CD8-positive, alpha-beta memory T cell (primary cell): ENCODE measurements at regions not wholly inside any gene's neighbourhood (a gene's known extent, or its start where the extent isn't known, plus 50 kb on each side); places are given as distances from the start of the nearest gene placed in this dataset.

Experiments
- CTCF ChIA-PET: fragments of 350-600 bp; sonication (Branson Sonifier 250); formaldehyde crosslinking; loops from one replicate; lab custom pipeline; 2021; ENCODE audit warnings: antibody characterized with exemption; lab: Charles Lee
- POLR2A ChIA-PET: fragments of 350-600 bp; sonication (Branson Sonifier 250); formaldehyde crosslinking; loops from one replicate; lab custom pipeline; 2021; ENCODE audit warnings: antibody characterized with exemption; lab: Charles Lee
- DNase-seq, 5 donors: peaks; one replicate each; pipeline versions ENCODE4 v3.0.0 to v3.0.0-alpha.2; 2020 to 2022; ENCODE audit warnings: mixed read lengths in 1 of 5
- H3K27ac ChIP-seq: one replicate; pipeline ENCODE4 v1.7.0; 2013; ENCODE audit warnings: low read depth, mild to moderate bottlenecking, low read length, moderate library complexity
- H3K27me3 ChIP-seq: 2 replicates; pipeline ENCODE4 v1.7.0; 2013; ENCODE audit warnings: low read length, mild to moderate bottlenecking; ENCODE audit not compliant: insufficient read depth, poor library complexity, severe bottlenecking
- H3K36me3 ChIP-seq: 2 replicates; pipeline ENCODE4 v1.7.0; 2013; ENCODE audit warnings: mild to moderate bottlenecking, low read length, moderate library complexity; ENCODE audit not compliant: insufficient read depth
- H3K4me1 ChIP-seq: 2 replicates; pipeline ENCODE4 v1.7.0; 2013; ENCODE audit warnings: mild to moderate bottlenecking, low read length, moderate library complexity; ENCODE audit not compliant: insufficient read depth
- H3K4me3 ChIP-seq: 2 replicates; pipeline ENCODE4 v1.7.0; 2013; ENCODE audit warnings: mild to moderate bottlenecking, low read length
- H3K9me3 ChIP-seq: 2 replicates; pipeline ENCODE4 v1.7.0; 2013; ENCODE audit warnings: mild to moderate bottlenecking, low read length
- H3K27ac Mint-ChIP-seq, 8 donors: one replicate each; pipeline ENCODE4 v1.8.0; 2020 to 2021; ENCODE audit warnings: mixed read lengths in 8 of 8, mild to moderate bottlenecking in 6 of 8, inconsistent platforms in 3 of 8, moderate library complexity in 3 of 8
- H3K27me3 Mint-ChIP-seq, 2 donors: one replicate each; pipeline ENCODE4 v1.8.0; 2020 to 2021; ENCODE audit warnings: mixed read lengths in 2 of 2, mild to moderate bottlenecking in 1 of 2, moderate library complexity in 1 of 2
- H3K36me3 Mint-ChIP-seq, 3 donors: one replicate each; pipeline ENCODE4 v1.8.0; 2020 to 2021; ENCODE audit warnings: mixed read lengths in 3 of 3, inconsistent platforms in 1 of 3, mild to moderate bottlenecking in 1 of 3
- H3K4me1 Mint-ChIP-seq, 3 donors: one replicate each; pipeline ENCODE4 v1.8.0; 2020 to 2021; ENCODE audit warnings: mixed read lengths in 3 of 3, inconsistent platforms in 1 of 3, mild to moderate bottlenecking in 1 of 3
- H3K4me3 Mint-ChIP-seq, 7 donors: one replicate each; pipeline ENCODE4 v1.8.0; 2020 to 2021; ENCODE audit warnings: mixed read lengths in 7 of 7, mild to moderate bottlenecking in 6 of 7, moderate library complexity in 4 of 7, inconsistent platforms in 2 of 7
- H3K9me3 Mint-ChIP-seq, 5 donors: one replicate each; pipeline ENCODE4 v1.8.0; 2020 to 2022; ENCODE audit warnings: mixed read lengths in 5 of 5, mild to moderate bottlenecking in 3 of 5, moderate library complexity in 2 of 5, inconsistent platforms in 1 of 5

DNA sequence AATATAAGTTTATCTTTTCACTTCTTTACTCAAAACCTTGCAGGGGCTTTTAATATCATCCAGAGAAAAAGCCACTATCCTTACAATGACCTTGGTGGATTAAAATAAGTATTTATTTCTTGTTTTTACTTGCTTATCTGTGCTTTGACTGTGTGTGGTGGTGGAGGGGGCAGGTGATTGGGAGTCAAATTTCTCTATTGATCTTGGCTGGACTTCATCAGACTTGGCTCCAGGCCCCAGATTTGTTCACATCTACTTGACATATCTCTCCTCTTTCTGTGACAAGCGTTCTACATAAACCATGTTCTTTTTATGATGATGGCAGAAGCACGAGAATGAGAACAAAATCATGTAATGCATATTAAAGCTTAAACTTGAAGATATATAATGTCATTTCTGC lies 670.8 kb downstream of the PCDH17 start:
- Mint-ChIP-seq H3K27me3 (no peaks in the 10 kb centered on the region), H3K4me1 (no peaks in the 10 kb centered on the region), H3K9me3 (peaks cover 0 to 16% (median 2%) of the 10 kb centered on the region in 5 donors), H3K36me3 (no peaks in the 10 kb centered on the region), H3K4me3 (no peak overlapping the region), H3K27ac (no peak overlapping the region)
- Histone ChIP-seq H3K27ac (no peak overlapping the region), H3K4me1 (no peaks in the 10 kb centered on the region), H3K4me3 (no peak overlapping the region), H3K27me3 (no peaks in the 10 kb centered on the region), H3K9me3 (no peaks in the 10 kb centered on the region), H3K36me3 (no peaks in the 10 kb centered on the region)
- DNase-seq: no peak
- ChIA-PET CTCF (no interaction called here), POLR2A (no interaction called here)

DNA sequence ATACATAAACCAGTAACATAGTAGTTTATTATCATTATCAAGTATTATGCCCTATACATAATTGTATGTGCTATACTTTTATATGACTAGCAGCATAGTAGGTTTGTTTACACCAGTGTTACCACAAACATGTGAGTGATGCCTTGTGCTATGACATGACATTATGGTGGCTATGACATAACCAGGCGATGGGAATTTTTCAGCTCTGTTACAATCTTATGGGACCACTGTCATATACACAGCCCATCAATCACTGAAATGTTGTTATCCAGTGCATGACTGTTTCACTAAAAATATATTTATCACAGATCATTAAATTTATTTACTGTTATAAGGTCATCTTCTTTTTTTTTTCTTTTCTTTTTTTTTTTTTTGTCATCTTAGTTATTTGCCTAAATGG lies 674.5 kb downstream of the PCDH17 start:
- H3K27me3 Mint-ChIP-seq: no peaks in the 10 kb centered on the region
- Histone ChIP-seq H3K27me3 (no peaks in the 10 kb centered on the region), H3K4me1 (no peaks in the 10 kb centered on the region), H3K4me3 (no peak overlapping the region), H3K27ac (no peak overlapping the region), H3K36me3 (no peaks in the 10 kb centered on the region), H3K9me3 (no peaks in the 10 kb centered on the region)
- H3K36me3 Mint-ChIP-seq: no peaks in the 10 kb centered on the region
- no peaks in the 10 kb centered on the region for H3K4me1 Mint-ChIP-seq
- no peak overlapping the region for H3K4me3 Mint-ChIP-seq
- peaks cover 0 to 9% (median 0%) of the 10 kb centered on the region in 5 donors for H3K9me3 Mint-ChIP-seq
- ChIA-PET POLR2A (no interaction called here), CTCF (no interaction called here)
- H3K27ac Mint-ChIP-seq: no peak overlapping the region
- DNase-seq: no peak

DNA sequence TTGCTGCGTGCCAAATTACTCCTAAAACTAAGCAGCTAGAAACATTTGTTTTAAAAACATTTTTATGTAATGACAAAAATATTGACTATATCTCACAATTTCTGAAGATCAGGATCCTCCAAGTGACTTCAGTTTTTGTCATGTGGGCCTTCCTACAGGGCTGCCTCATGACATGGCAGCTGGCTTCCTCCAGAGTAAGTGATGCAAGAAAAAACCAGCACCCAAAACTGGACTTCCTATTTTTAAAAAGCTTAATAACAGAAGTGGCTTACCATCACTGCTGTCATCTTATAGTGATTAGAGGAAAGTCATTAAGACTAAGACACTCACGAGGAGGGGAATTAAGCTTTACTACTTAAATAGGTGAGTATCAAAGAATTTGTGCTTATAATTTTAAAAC lies 681.7 kb downstream of the PCDH17 start:
- ChIA-PET CTCF (no interaction called here), POLR2A (no interaction called here)
- no peaks in the 10 kb centered on the region for H3K4me1 ChIP-seq
- H3K36me3 ChIP-seq: no peaks in the 10 kb centered on the region
- H3K4me1 Mint-ChIP-seq: no peaks in the 10 kb centered on the region
- no peaks in the 10 kb centered on the region for H3K36me3 Mint-ChIP-seq
- H3K27me3 ChIP-seq: no peaks in the 10 kb centered on the region
- H3K9me3 ChIP-seq: no peaks in the 10 kb centered on the region
- H3K9me3 Mint-ChIP-seq: peaks cover 0 to 13% (median 8%) of the 10 kb centered on the region in 5 donors
- no peak overlapping the region for H3K27ac ChIP-seq
- H3K4me3 Mint-ChIP-seq: no peak overlapping the region
- H3K27me3 Mint-ChIP-seq: no peaks in the 10 kb centered on the region
- H3K4me3 ChIP-seq: no peak overlapping the region
- H3K27ac Mint-ChIP-seq: no peak overlapping the region
- no peak for DNase-seq

DNA sequence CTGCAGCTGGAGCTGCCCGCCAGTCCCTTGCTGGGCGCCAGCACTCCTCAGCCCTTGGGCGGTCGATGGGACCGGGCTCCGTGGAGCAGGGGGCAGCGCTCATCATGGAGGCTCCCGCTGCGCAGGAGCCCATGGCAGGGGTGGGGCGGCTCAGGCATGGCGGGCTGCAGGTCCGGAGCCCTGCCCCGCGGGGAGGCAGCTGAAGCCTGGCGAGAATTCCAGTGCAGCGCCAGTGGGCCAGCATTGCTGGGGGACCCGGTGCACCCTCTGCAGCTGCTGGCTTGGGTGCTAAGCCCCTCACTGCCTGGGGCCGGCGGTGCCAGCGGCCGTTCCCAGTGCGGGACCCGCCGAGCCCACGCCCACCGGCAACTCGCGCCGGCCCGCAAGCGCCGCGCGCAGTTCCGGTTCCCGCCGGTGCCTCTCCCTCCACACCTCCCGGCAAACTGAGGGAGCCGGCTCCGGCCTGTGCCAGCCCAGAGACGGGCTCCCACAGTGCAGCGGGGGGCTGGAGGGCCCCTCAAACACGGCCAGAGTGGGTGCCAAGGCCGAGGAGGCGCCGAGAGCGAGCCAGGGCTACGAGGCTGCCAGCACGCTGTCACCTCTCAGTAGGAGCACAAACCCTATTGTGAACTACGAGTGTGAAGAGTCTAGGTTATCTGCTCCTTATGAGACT lies 687.1 kb downstream of the PCDH17 start:
- no peaks in the 10 kb centered on the region for H3K36me3 Mint-ChIP-seq
- H3K27ac ChIP-seq: no peak overlapping the region
- peak in 1 of 5 donors; percentile 40 for DNase-seq
- H3K4me3 ChIP-seq: no peak overlapping the region
- no peaks in the 10 kb centered on the region for H3K4me1 ChIP-seq
- H3K27me3 Mint-ChIP-seq: no peaks in the 10 kb centered on the region
- H3K9me3 ChIP-seq: no peaks in the 10 kb centered on the region
- no peaks in the 10 kb centered on the region for H3K4me1 Mint-ChIP-seq
- H3K27me3 ChIP-seq: no peaks in the 10 kb centered on the region
- peaks cover 0 to 18% (median 10%) of the 10 kb centered on the region in 5 donors for H3K9me3 Mint-ChIP-seq
- POLR2A ChIA-PET: no interaction called here
- no peaks in the 10 kb centered on the region for H3K36me3 ChIP-seq
- no peak overlapping the region for H3K4me3 Mint-ChIP-seq
- CTCF ChIA-PET: no interaction called here
- H3K27ac Mint-ChIP-seq: no peak overlapping the region

DNA sequence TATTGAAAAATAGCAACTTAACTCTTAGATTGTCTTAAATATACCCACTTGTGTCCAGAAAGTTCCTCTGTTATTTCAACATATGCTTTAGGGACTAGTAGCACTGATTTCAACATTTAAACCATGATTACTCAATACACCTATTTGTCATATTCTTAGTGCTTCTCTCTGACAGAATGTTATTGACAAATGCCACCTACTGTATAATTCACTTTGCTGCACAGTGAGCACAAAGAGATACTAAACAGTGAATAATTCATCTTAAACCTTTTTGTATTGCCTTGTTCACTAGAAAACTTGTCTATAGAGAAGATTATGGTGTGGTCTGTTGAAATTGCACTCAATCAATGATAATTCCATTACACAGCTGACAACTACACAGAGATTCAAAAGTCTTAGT lies 692.6 kb downstream of the PCDH17 start:
- Histone ChIP-seq H3K27ac (no peak overlapping the region), H3K27me3 (no peaks in the 10 kb centered on the region), H3K36me3 (no peaks in the 10 kb centered on the region), H3K9me3 (no peaks in the 10 kb centered on the region), H3K4me3 (no peak overlapping the region), H3K4me1 (no peaks in the 10 kb centered on the region)
- H3K27ac Mint-ChIP-seq: no peak overlapping the region
- no peak for DNase-seq
- ChIA-PET POLR2A (no interaction called here), CTCF (no interaction called here)
- peaks cover 0 to 14% (median 4%) of the 10 kb centered on the region in 5 donors for H3K9me3 Mint-ChIP-seq
- H3K27me3 Mint-ChIP-seq: no peaks in the 10 kb centered on the region
- no peaks in the 10 kb centered on the region for H3K4me1 Mint-ChIP-seq
- no peak overlapping the region for H3K4me3 Mint-ChIP-seq
- no peaks in the 10 kb centered on the region for H3K36me3 Mint-ChIP-seq

DNA sequence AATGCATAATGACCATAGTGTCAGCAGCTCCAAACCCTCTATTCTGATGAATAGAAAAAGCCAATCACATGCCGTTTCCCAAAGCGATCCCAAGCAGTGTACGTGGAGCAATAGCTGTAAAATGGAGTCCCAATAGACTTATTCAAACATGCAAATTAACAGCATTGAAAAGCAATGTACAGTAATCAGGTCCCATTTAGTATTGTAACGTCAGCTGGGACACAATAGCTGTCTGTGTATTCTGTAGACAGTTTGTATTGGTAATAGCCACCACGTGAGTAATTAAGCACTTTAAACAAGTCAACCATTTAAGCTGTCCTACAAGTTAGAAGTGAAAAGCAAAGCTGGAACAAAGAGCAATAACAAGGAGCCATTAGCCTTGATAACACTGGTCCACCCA lies 698.2 kb downstream of the PCDH17 start:
- CTCF ChIA-PET: no interaction called here
- POLR2A ChIA-PET: no interaction called here
- H3K36me3 Mint-ChIP-seq: no peaks in the 10 kb centered on the region
- H3K27me3 ChIP-seq: no peaks in the 10 kb centered on the region
- H3K27ac Mint-ChIP-seq: no peak overlapping the region
- no peak overlapping the region for H3K4me3 Mint-ChIP-seq
- no peaks in the 10 kb centered on the region for H3K4me1 Mint-ChIP-seq
- no peak for DNase-seq
- H3K36me3 ChIP-seq: no peaks in the 10 kb centered on the region
- H3K9me3 Mint-ChIP-seq: peaks cover 0 to 7% (median 5%) of the 10 kb centered on the region in 5 donors
- H3K9me3 ChIP-seq: no peaks in the 10 kb centered on the region
- H3K4me1 ChIP-seq: no peaks in the 10 kb centered on the region
- H3K27ac ChIP-seq: no peak overlapping the region
- no peaks in the 10 kb centered on the region for H3K27me3 Mint-ChIP-seq
- no peak overlapping the region for H3K4me3 ChIP-seq

DNA sequence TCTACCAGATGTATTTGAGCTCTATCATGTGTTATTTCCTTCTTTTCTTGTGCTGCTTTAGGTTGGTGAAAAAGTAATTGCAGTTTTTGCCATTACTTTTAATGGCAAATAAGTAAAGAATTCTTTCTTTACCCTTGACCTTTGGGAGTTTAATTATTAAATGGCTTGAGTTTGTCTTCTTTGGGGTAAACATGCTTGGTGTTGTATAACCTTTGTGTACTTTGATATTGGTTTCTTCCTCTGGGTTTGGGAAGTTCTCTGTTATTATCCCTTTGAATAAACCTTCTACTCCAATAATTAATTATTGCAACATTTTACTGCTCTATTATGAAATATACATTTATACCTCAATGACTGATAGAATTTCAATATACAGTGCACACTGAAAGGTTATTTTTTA lies 709.4 kb downstream of the PCDH17 start:
- no peaks in the 10 kb centered on the region for H3K27me3 ChIP-seq
- H3K9me3 ChIP-seq: no peaks in the 10 kb centered on the region
- Mint-ChIP-seq H3K36me3 (no peaks in the 10 kb centered on the region), H3K4me1 (no peaks in the 10 kb centered on the region), H3K9me3 (peaks cover 11 to 26% (median 21%) of the 10 kb centered on the region in 5 donors), H3K4me3 (no peak overlapping the region), H3K27me3 (no peaks in the 10 kb centered on the region), H3K27ac (no peak overlapping the region)
- no peak for DNase-seq
- H3K4me3 ChIP-seq: no peak overlapping the region
- ChIA-PET POLR2A (no interaction called here), CTCF (no interaction called here)
- no peak overlapping the region for H3K27ac ChIP-seq
- H3K4me1 ChIP-seq: no peaks in the 10 kb centered on the region
- H3K36me3 ChIP-seq: no peaks in the 10 kb centered on the region

DNA sequence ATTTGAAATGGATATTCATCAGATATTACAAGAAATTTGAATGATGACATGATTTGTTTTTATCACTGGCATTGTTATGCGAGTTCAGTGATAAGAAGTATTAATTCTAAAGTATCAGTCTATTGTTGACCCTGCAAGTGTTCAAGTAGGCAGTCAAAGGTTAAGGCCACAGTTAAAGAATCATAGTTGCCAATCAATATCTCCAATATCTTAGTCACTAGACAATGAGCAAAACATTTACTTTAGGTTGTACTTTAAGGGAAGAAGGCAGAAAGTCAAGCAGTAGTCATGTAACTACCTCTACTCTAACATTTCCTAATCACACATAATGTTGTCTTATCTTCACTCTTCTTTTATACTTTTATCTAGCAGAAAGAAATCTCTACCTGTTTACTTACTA lies 709.8 kb downstream of the PCDH17 start:
- H3K4me3 Mint-ChIP-seq: no peak overlapping the region
- H3K9me3 ChIP-seq: no peaks in the 10 kb centered on the region
- no peaks in the 10 kb centered on the region for H3K36me3 ChIP-seq
- no peak overlapping the region for H3K27ac Mint-ChIP-seq
- H3K4me1 Mint-ChIP-seq: no peaks in the 10 kb centered on the region
- no peak overlapping the region for H3K27ac ChIP-seq
- CTCF ChIA-PET: no interaction called here
- H3K36me3 Mint-ChIP-seq: no peaks in the 10 kb centered on the region
- H3K27me3 Mint-ChIP-seq: no peaks in the 10 kb centered on the region
- no peaks in the 10 kb centered on the region for H3K4me1 ChIP-seq
- no peak overlapping the region for H3K4me3 ChIP-seq
- no peaks in the 10 kb centered on the region for H3K27me3 ChIP-seq
- POLR2A ChIA-PET: no interaction called here
- DNase-seq: no peak
- H3K9me3 Mint-ChIP-seq: peaks cover 9 to 26% (median 20%) of the 10 kb centered on the region in 5 donors
